GM21723 (cell line): ENCODE measurements at regions not wholly inside any gene's neighbourhood (a gene's known extent, or its start where the extent isn't known, plus 50 kb on each side); places are given as distances from the start of the nearest gene placed in this dataset.

Experiments used
- ATAC-seq: cut with Tn5 transposase; IDR thresholded peaks from one replicate; pipeline ENCODE4 v1.9.1; 2021; ENCODE audit warnings: mild to moderate bottlenecking, moderate library complexity; ENCODE audit not compliant: unreplicated experiment

DNA sequence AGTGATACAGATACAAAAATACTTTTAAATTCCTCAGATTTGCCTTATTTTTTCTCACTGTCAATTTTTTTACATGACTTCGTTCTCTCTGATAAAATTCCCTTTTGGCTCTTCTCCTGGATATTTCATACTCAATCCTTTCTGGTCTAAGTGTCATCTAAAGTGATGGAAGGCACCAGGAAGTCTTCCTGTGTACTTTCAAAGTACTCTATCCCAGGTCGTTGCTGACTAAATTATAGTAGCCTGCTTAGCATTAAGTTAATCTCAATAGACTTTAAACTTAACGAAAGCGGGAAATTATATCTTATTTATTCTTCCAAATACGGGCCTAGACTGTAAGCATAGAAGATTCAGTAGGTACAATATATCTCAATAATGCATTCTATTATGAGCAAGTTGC, 67.8 kb downstream of the CASP12 start:
- no peak for ATAC-seq

DNA sequence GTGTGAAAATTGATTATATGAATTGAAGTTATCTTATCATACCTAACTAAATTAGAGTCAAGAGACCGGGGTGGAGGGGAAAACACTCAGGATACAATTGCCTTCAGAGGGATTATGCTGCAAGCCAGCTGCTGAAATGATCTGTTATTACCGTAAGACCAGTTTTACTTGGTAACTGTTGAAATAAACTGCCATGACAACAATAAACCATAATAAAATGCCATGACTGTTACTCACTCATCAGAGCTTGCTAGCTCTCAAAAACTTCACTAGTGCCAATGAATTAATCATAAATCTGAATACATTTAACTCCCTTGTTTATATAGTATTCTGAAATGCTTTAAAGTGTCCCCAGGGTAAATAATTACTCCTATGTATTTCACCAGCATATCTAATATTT, 68.2 kb downstream of the CASP12 start:
- ATAC-seq = no peak

- ATAC-seq = no peak
These were observed 71.5 kb downstream of the CASP12 start for GRCh38 chr11:104826772-104827171.

- ATAC-seq = no peak
These were observed 74.6 kb downstream of the CASP12 start for GRCh38 chr11:104823657-104824056.

- no peak for ATAC-seq
These were observed 77.8 kb downstream of the CASP12 start for GRCh38 chr11:104820431-104820830.

DNA sequence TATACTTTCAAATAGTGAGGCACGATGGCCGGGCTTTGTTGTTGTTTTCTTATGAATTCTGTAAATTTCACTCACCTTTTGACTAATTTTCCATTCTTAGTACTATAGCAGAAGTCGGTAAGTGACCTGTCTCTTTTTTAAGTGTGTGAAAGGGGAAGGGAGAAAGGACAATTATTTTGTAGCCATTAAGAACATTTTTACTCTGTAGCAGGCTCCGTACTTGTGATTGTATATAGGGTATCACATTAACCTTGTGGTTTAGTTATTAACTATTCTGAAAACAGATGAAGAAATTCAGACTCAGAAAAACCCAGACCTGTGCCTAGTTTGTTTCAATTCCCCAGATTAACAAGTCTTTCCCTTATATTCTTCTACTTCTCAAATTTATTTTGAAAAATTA, 78.7 kb downstream of the CASP12 start:
- no peak for ATAC-seq

GRCh38 chr11:104819107-104819506, 79.2 kb downstream of the CASP12 start:
- no peak for ATAC-seq

- ATAC-seq = no peak
These were observed 80.3 kb downstream of the CASP12 start for GRCh38 chr11:104817973-104818372.

DNA sequence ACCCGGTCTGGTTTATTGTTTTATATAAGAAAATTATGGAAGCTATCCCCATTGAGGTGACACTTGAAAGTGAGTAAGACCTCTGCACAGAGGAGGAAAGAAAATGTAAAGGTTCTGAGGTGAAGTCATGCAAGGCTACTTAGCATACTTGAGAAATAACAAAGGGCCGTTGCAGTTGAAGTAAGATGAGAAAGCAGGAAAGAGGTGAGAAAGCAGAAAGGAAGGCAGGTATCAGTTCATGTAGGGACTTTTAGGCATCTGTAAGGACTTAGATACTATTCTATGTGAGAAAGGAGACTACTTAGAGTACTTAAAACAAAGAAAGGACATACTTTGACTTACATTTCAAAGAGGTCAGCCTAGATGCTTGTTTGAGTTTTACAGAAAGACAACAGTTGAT, 84.7 kb downstream of the CASP12 start:
- no peak for ATAC-seq

- ATAC-seq = no peak
These were observed 86.0 kb downstream of the CASP12 start for GRCh38 chr11:104812103-104812788.

- no peak for ATAC-seq
These were observed 94.5 kb downstream of the CASP12 start for GRCh38 chr11:104803776-104804175.

DNA sequence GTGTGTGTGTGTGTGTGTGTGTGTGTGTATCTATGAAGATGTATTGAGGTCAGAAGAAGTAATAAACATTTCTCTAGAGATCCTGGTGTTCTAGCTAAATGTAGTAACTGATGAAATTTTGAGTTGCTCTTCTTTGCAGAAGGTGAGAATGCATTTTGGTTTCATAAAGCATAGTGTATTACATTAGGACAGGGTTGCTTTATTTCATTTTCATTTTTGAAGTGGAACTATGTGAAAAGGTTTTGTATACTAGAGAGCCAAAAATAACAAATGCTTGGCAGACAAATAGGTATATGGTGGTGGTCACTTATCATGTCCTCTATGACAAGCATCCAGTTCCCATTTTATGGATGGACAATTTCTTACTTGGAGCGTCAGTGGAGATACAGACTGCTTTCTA, 99.0 kb downstream of the CASP12 start:
- peak; percentile 97 for ATAC-seq

GRCh38 chr11:104798789-104799188, 99.5 kb downstream of the CASP12 start:
- peak; percentile 70 for ATAC-seq

GRCh38 chr11:104796301-104796700, 102.0 kb downstream of the CASP12 start:
- ATAC-seq = no peak

GRCh38 chr11:104795501-104796213, 102.6 kb downstream of the CASP12 start:
- no peak for ATAC-seq

GRCh38 chr11:104792861-104793260, 105.4 kb downstream of the CASP12 start:
- no peak for ATAC-seq

- no peak for ATAC-seq
These were observed 106.4 kb downstream of the CASP12 start for GRCh38 chr11:104791896-104792295.

GRCh38 chr11:104784684-104785460, 113.4 kb downstream of the CASP12 start:
- ATAC-seq = no peak

- ATAC-seq = no peak
These were observed 115.0 kb downstream of the CASP12 start for GRCh38 chr11:104783241-104783640.

DNA sequence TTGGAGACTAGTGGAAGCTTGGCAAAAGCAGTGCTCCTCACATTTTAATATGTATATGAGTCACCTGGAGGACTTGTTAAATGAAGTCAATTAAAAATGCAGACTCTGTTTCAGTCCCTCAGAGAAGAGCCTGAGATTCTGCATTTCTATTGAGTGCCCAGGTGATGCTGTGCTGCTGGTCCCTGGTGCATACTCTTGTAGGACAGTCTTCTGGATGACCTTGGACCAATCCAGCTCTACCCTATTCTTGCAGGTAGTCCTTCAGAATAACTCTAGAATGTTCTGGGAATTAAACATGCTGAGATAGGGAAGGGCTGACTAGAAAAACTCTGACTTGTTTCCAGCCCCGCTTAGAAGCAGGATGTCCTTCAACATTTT, 115.9 kb downstream of the CASP12 start:
- ATAC-seq = no peak

DNA sequence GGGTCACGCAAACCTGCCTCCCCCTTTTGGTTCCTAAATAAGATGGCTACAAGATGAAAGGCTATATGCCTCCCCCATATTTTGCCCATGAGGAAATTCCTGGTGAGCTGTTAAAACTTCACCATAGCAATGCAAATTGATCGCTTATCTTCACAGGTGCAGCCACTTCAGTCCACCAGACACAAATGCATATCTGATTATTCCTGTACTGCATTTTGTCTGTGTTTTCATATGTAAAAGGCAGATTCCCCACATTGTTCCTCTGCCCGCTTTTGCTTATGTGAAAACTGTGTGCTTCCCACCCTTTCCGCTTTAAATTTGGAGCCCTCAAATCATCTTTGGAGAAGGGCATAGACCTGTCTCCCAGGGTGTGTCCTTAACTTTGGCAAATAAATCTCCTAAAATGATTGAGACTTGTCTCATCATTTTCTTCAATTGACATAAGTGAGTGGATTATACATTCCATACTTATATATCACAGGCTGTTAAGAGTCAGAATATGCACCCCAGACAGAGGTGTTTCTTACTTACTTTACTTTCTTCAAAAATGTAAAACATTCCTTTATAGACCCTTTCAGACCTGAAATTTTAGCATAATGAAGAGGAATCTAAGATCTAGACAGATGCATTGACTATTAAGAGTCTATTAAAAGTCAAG, 116.4 kb downstream of the CASP12 start:
- ATAC-seq = no peak
